ENCODE measurements at regions not wholly inside any gene's neighbourhood (a gene's known extent, or its start where the extent isn't known, plus 50 kb on each side); places are given as distances from the start of the nearest gene placed in this dataset.

- no peak for DNase-seq (ENCODE audit: low read depth in 3 of 3, low spot score in 2 of 3)
Measured at GRCh38 chr4:140809676-140810075, 53.5 kb upstream of the TBC1D9 start.

- DNase-seq (ENCODE audit: low read depth in 3 of 3, low spot score in 2 of 3) = no peak
Measured at GRCh38 chr4:140808256-140808655, 52.1 kb upstream of the TBC1D9 start.

GRCh38 chr4:140807491-140808252 lies 51.5 kb upstream of the TBC1D9 start:
- peak; percentile 34 to 43 (median 40) for DNase-seq (ENCODE audit: low read depth in 3 of 3, low spot score in 2 of 3)

GRCh38 chr4:140806163-140806562 lies 50.0 kb upstream of the TBC1D9 start:
- DNase-seq (ENCODE audit: low read depth in 3 of 3, low spot score in 2 of 3) = no peak
